Ovary (tissue), 7 donors: ENCODE measurements at regions not wholly inside any gene's neighbourhood (a gene's known extent, or its start where the extent isn't known, plus 50 kb on each side); places are given as distances from the start of the nearest gene placed in this dataset.

Experiments used
- DNase-seq, 5 donors: peaks; one replicate each; pipeline ENCODE4 v3.0.0-alpha.2; 2019 to 2020
- H3K27ac ChIP-seq, 2 donors: fragments of 200-600 bp; one replicate each; pipeline versions ENCODE4 v1.5.1 to v1.8.0; 2019 to 2022
- H3K27me3 ChIP-seq: fragments of 200-600 bp; one replicate; pipeline ENCODE4 v1.8.0; 2022
- H3K36me3 ChIP-seq: fragments of 200-600 bp; sonication (generic); one replicate; pipeline ENCODE4 v1.5.1; 2019
- H3K4me1 ChIP-seq: one replicate; pipeline ENCODE4 v1.8.1; 2013; ENCODE audit warnings: mild to moderate bottlenecking, moderate library complexity; ENCODE audit not compliant: insufficient read depth
- H3K4me3 ChIP-seq: fragments of 200-600 bp; sonication (generic); one replicate; pipeline ENCODE4 v1.5.1; 2017
- H3K9me3 ChIP-seq, 2 donors: fragments of 200-600 bp in 1 of 2; sonication (generic) in 1 of 2; one replicate each; pipeline versions ENCODE4 v1.5.1 to v1.8.1; 2013 to 2019; ENCODE audit warnings: mild to moderate bottlenecking in 1 of 2, moderate library complexity in 1 of 2
- CTCF ChIP-seq, 3 donors: fragments of 450-650 bp in 2 of 3; fragments of 200-600 bp in 1 of 3; IDR thresholded peaks; one replicate each; pipeline versions ENCODE4 v1.5.1 to v1.8.0; 2016 to 2022; ENCODE audit warnings: antibody characterized with exemption in 3 of 3, mild to moderate bottlenecking in 1 of 3
- EP300 ChIP-seq: sonication (generic); formaldehyde crosslinking; IDR thresholded peaks from one replicate; pipeline ENCODE4 v1.6.1; 2017; ENCODE audit warnings: antibody characterized with exemption
- POLR2A ChIP-seq: fragments of 450-650 bp; IDR thresholded peaks from one replicate; pipeline ENCODE4 v1.6.1; 2017; ENCODE audit warnings: antibody characterized with exemption, mild to moderate bottlenecking, moderate library complexity
- WGBS, 3 donors: extraction: QIAGEN DNeasy Blood & Tissue Kit in 1 of 3; methylation state at CpG; one replicate each; pipeline versions ENCODE4 v1.1.5 to v1.1.7; 2013 to 2017; 5-methylcytosine and 5-hydroxymethylcytosine counted together
- intact Hi-C, 4 donors: fragments of 100-400 bp; cut with DNase I; formaldehyde crosslinking; loops; one replicate each; pipeline versions ENCODE4 v1.11.0 to v1.15.1; 2022 to 2023
- donor health status: DM: no; HTN: no; CAD: no; lungs with moderate emphysema.
- donor health status: DM: no; HTN: no; CAD: no.
- donor health status: Bipolar disorder and iron deficiency.
- donor health status: DM: no; HTN: no; CAD: no.
- donor health status: DM: yes; HTN: yes; CAD: no.

DNA sequence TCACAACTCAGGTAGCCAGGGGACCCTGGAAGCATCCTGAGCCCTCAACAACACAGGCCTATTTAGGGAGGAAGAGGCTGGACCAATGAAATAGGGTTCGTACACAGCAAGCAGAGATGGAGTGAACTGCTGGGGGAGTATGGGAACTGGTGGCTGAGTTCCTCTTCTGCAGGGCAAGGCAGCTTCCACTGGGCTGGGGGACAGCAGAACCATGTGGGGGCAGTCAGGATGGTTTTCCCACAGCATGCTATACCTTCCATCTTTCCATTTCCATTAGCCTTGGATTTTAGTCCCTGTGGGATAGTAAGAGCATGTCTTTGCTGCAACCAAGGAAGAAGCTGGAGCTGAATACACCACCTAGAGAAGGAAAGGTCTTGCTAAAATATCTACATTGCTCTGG, 370.6 kb downstream of the CCSER2 start:
- no peaks in the 10 kb centered on the region for H3K4me1 ChIP-seq
- intact Hi-C loops = no loop called here
- H3K27me3 ChIP-seq = no peaks in the 10 kb centered on the region
- H3K36me3 ChIP-seq = no peaks in the 10 kb centered on the region
- no peak for DNase-seq
- no peak overlapping the region for H3K27ac ChIP-seq
- H3K9me3 ChIP-seq = no peaks in the 10 kb centered on the region
- H3K4me3 ChIP-seq = no peak overlapping the region
- no peak for TF ChIP-seq EP300
- no peak for TF ChIP-seq POLR2A
- TF ChIP-seq CTCF (IDR thresholded peaks at IDR 0.05) = no peak
- 67 to 77% (median 76%) methylated on average over 1 of the region's 1 CpG for WGBS, 3 donors

DNA sequence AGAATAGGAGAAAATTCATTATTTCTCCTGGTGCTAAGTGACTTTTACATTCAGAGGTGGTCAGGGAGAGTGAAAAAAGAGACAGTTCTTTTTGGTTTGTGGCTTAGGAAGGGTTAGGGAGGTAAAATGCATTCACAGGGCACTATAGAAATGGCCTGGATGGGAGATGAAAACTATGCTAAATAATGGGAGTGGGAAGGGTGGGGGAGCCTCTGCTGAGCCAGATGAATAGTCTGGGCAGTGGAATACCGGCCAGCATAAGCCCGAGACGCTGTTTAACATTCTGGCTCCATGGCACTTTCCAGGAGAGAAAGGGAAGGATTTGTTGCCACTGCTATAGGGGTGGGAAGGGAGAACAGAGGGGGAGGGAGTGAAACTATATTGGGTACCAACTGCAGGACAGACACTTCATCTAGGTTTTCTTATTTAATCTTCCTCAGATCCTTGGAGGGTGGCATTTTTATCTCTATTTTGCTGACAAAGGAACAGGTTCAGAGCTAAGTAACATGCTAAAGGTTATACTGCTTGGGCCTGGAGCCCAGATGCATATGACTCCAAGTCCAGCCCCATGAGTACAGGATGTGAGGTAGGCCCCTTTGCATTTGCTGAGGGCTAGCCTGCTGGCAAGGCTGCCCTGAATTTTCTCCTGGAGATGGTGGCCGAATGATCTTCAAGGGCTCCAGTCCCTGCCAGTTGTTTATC, 372.4 kb downstream of the CCSER2 start:
- Histone ChIP-seq H3K4me3 (no peak overlapping the region), H3K27ac (no peak overlapping the region), H3K9me3 (no peaks in the 10 kb centered on the region), H3K4me1 (no peaks in the 10 kb centered on the region), H3K36me3 (no peaks in the 10 kb centered on the region), H3K27me3 (no peaks in the 10 kb centered on the region)
- 41 to 67% (median 42%) methylated on average over 4 of the region's 4 CpGs for WGBS, 3 donors
- DNase-seq = no peak
- intact Hi-C loops = no loop called here
- no peak for TF ChIP-seq EP300
- TF ChIP-seq POLR2A = no peak
- no peak for TF ChIP-seq CTCF (IDR thresholded peaks at IDR 0.05)

DNA sequence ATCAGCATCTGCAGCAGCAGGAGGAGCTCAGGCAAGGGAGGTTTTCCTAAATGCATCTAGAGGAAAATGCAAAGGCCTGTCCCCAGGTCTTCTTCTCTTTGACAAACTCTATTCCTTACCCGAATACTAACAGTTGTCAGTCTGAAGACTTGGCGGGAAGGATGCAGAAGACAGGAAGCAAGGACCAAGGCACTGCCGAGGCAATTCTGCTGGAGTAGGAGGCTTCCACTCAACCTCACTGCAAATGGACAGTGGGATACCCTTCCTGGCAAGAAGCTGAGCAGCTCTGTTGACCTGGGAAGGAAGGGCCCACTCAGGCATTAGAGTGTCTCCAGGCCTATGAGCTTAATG, 373.0 kb downstream of the CCSER2 start:
- H3K36me3 ChIP-seq = no peaks in the 10 kb centered on the region
- intact Hi-C loops = no loop called here
- H3K27me3 ChIP-seq = no peaks in the 10 kb centered on the region
- H3K27ac ChIP-seq = no peak overlapping the region
- H3K4me1 ChIP-seq = no peaks in the 10 kb centered on the region
- TF ChIP-seq CTCF (IDR thresholded peaks at IDR 0.05) (no peak), POLR2A (no peak), EP300 (no peak)
- no peak overlapping the region for H3K4me3 ChIP-seq
- DNase-seq = no peak
- 84 to 86% (median 86%) methylated on average over 3 of the region's 3 CpGs for WGBS, 3 donors
- no peaks in the 10 kb centered on the region for H3K9me3 ChIP-seq

DNA sequence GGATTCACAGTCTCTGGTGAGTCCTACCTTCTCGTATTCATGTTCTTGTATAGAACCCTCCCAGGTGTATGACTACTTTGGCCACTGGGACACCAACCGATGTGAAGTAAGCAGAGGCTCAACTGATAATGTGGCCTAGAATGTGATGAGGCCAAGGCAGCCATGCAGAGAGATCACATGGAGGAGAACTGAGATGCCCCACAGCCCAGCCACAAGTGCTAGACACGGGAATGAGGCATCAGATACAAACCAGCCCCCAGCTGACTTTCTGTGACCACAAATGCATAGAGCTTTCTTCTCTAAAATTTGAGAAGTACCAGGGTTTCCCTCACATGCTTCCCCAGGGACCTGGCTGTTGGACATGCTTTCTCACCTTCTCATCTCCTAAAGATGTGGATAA, 375.7 kb downstream of the CCSER2 start:
- no peak for TF ChIP-seq EP300
- TF ChIP-seq POLR2A = no peak
- TF ChIP-seq CTCF (IDR thresholded peaks at IDR 0.05) = no peak
- Histone ChIP-seq H3K36me3 (no peaks in the 10 kb centered on the region), H3K9me3 (no peaks in the 10 kb centered on the region), H3K27me3 (no peaks in the 10 kb centered on the region), H3K27ac (no peak overlapping the region), H3K4me3 (no peak overlapping the region), H3K4me1 (no peaks in the 10 kb centered on the region)
- WGBS, 3 donors = 73 to 82% (median 75%) methylated on average over 3 of the region's 3 CpGs
- DNase-seq = no peak
- intact Hi-C loops = no loop called here
